WTC11 (cell line): ENCODE measurements at regions not wholly inside any gene's neighbourhood (a gene's known extent, or its start where the extent isn't known, plus 50 kb on each side); places are given as distances from the start of the nearest gene placed in this dataset.

Experiments used
- ATF2 ChIP-seq: sonication (generic); formaldehyde crosslinking; IDR thresholded peaks from 2 replicates; pipeline ENCODE4 v1.8.1; 2022; ENCODE audit warnings: low read depth, missing genetic modification reagents, borderline replicate concordance
- CTCF ChIP-seq: fragments of 200-600 bp; IDR thresholded peaks from 2 replicates; pipeline ENCODE4 v1.8.0; 2022; ENCODE audit warnings: antibody characterized with exemption
- SP1 ChIP-seq: sonication (generic); formaldehyde crosslinking; conservative IDR thresholded peaks from 2 replicates; pipeline ENCODE4 v1.8.1; 2022; ENCODE audit warnings: missing genetic modification reagents
- TEAD4 ChIP-seq: sonication (generic); formaldehyde crosslinking; IDR thresholded peaks from 2 replicates; pipeline ENCODE4 v1.8.0; 2022; ENCODE audit warnings: mild to moderate bottlenecking, missing genetic modification reagents
- ZNF232 ChIP-seq: sonication (generic); formaldehyde crosslinking; IDR thresholded peaks from 2 replicates; pipeline ENCODE4 v1.8.0; 2022; ENCODE audit warnings: mild to moderate bottlenecking, missing genetic modification reagents
- ZNF423 ChIP-seq: fragments of 250-450 bp; sonication (Bioruptor Pico); IDR thresholded peaks from 2 replicates; pipeline ENCODE4 v2.1.2; 2022; ENCODE audit warnings: mild to moderate bottlenecking, moderate library complexity
- ZSCAN18 ChIP-seq: fragments of 250-450 bp; sonication (Bioruptor Pico); IDR thresholded peaks from 2 replicates; pipeline ENCODE4 v2.1.2; 2022; ENCODE audit warnings: mild to moderate bottlenecking, moderate library complexity

- TF ChIP-seq CTCF (no peak), TEAD4 (CRISPR knock-in tag) (no peak), ZNF423 (CRISPR knock-in tag) (no peak), ZNF232 (no peak), ZSCAN18 (CRISPR knock-in tag) (no peak), SP1 (no peak), ATF2 (CRISPR knock-in tag) (no peak)
Observed at GRCh38 chr1:143721024-143721373, 250.8 kb downstream of the FAM72C start.
